ENCODE measurements at regions not wholly inside any gene's neighbourhood (a gene's known extent, or its start where the extent isn't known, plus 50 kb on each side); places are given as distances from the start of the nearest gene placed in this dataset.
"Not testable (repeated sequence)": the region's sequence is repeated elsewhere in the genome, so short reads cannot be mapped to it uniquely, and the experiment has no call there.

DNA sequence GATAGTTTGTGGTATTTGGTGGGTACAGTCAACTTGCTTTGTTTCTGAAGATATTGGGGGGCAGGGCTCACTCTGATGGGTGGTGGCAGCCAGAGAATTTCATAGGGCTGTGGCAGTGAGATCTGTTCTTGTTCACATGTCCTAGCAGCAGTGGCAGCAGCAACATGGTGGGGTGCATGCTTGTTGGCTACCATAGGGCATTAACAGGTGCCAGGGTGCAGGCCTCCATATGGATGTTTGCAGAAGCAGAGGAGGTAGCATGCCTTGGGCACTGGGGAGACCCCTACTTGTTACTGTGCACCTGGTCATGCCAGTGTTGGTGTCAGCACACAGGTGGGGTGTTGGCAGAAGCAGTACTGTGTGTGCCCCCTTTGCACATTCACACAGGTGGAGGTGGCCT lies 96.3 kb upstream of the ZC4H2 start:
- H3K4me3 ChIP-seq: no peak overlapping the region
- H3K27ac ChIP-seq: no peak overlapping the region
- H3K36me3 ChIP-seq: peaks cover 5 to 13% (median 12%) of the 10 kb centered on the region in 3 donors
- DNase-seq: no peak
- H3K4me1 ChIP-seq: no peaks in the 10 kb centered on the region
- H3K9me3 ChIP-seq: peaks cover 0 to 20% (median 18%) of the 10 kb centered on the region in 3 donors
- TF ChIP-seq, protein P1, sequence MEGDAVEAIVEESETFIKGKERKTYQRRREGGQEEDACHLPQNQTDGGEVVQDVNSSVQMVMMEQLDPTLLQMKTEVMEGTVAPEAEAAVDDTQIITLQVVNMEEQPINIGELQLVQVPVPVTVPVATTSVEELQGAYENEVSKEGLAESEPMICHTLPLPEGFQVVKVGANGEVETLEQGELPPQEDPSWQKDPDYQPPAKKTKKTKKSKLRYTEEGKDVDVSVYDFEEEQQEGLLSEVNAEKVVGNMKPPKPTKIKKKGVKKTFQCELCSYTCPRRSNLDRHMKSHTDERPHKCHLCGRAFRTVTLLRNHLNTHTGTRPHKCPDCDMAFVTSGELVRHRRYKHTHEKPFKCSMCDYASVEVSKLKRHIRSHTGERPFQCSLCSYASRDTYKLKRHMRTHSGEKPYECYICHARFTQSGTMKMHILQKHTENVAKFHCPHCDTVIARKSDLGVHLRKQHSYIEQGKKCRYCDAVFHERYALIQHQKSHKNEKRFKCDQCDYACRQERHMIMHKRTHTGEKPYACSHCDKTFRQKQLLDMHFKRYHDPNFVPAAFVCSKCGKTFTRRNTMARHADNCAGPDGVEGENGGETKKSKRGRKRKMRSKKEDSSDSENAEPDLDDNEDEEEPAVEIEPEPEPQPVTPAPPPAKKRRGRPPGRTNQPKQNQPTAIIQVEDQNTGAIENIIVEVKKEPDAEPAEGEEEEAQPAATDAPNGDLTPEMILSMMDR (IDR thresholded peaks at IDR 0.05): no peak
- intact Hi-C loops (cut with DNase I; ENCODE audit: low total_unique reads): loop anchor here (10.0 kb wide), 1 partner anchor 1042 kb away; no protein-coding TSS in a partner anchor
- no peaks in the 10 kb centered on the region for H3K27me3 ChIP-seq

DNA sequence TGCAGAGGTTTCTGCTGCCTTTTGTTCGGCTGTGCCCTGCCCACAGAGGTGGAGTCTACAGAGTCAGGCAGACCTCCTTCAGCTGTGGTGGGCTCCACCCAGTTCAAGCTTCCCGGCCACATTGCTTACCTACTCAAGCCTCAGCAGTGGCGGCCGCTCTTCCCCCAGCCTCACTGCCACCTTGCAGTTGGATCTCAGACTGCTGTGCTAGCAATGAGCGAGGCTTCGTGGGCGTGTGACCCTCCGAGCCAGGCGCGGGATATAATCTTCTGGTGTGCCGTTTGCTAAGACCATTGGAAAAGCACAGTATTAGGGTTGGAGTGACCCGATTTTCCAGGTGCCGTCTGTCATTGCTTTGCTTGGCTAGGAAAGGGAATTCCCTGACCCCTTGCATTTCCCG lies 82.4 kb upstream of the ZC4H2 start:
- H3K36me3 ChIP-seq: peaks cover 0 to 15% (median 4%) of the 10 kb centered on the region in 3 donors
- H3K4me1 ChIP-seq; H3K27me3 ChIP-seq; H3K4me3 ChIP-seq; DNase-seq; H3K27ac ChIP-seq; intact Hi-C loops (cut with DNase I; ENCODE audit: low total_unique reads): not testable (repeated sequence)
- peaks cover 0 to 16% (median 12%) of the 10 kb centered on the region in 3 donors for H3K9me3 ChIP-seq

DNA sequence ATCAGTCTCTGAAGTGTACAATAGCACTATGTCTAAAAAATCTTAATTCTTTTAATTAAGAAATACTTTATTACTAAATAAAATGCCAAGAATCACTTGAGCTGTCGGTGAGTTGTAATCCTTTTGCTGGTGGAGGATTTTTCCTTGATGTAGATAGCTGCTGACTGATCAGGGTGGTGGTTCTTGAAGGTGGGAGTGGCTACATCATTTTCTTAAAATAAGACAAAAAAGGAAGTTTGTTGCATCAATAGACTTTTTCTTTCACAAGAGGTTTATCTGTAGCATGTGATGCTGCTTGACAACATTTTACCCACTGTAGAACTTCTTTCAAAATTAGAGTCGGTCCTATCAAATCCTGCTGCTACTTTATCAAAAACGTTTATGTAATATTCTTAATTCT lies 68.8 kb upstream of the ZC4H2 start:
- H3K4me3 ChIP-seq: no peak overlapping the region
- intact Hi-C loops (cut with DNase I; ENCODE audit: low total_unique reads): no loop called here
- H3K27me3 ChIP-seq: no peaks in the 10 kb centered on the region
- peaks cover 0 to 19% (median 6%) of the 10 kb centered on the region in 3 donors for H3K9me3 ChIP-seq
- H3K36me3 ChIP-seq: no peaks in the 10 kb centered on the region
- DNase-seq: no peak
- no peak overlapping the region for H3K27ac ChIP-seq
- TF ChIP-seq, protein P1 (IDR thresholded peaks at IDR 0.05): no peak
- H3K4me1 ChIP-seq: no peaks in the 10 kb centered on the region

DNA sequence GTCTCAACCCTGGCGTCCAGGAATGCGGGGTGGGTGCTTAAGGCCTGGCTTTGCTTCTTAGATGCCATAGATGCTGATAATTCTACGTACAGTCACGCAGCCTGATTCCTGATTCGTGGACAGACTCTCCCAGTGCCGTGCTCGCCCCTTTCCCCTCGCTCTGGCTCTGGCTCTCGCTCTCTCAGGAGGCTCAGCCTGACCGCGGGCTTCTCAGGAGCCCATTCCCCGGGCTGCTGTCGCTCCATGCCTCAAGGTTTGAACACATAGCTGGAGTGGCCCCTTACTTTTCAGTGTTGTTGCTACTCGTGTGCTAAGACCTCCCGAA lies 59.2 kb upstream of the ZC4H2 start:
- Histone ChIP-seq H3K27me3 (no peaks in the 10 kb centered on the region), H3K36me3 (no peaks in the 10 kb centered on the region), H3K4me1 (peaks cover 0 to 8% (median 0%) of the 10 kb centered on the region in 4 donors), H3K4me3 (peak overlapping the region; percentile 70 to 81), H3K9me3 (no peaks in the 10 kb centered on the region), H3K27ac (peak overlapping the region; percentile 89 to 92)
- TF ChIP-seq, protein P1 (IDR thresholded peaks at IDR 0.05): no peak
- intact Hi-C loops (cut with DNase I; ENCODE audit: low total_unique reads): no loop called here
- DNase-seq: peak; percentile 20 to 60

DNA sequence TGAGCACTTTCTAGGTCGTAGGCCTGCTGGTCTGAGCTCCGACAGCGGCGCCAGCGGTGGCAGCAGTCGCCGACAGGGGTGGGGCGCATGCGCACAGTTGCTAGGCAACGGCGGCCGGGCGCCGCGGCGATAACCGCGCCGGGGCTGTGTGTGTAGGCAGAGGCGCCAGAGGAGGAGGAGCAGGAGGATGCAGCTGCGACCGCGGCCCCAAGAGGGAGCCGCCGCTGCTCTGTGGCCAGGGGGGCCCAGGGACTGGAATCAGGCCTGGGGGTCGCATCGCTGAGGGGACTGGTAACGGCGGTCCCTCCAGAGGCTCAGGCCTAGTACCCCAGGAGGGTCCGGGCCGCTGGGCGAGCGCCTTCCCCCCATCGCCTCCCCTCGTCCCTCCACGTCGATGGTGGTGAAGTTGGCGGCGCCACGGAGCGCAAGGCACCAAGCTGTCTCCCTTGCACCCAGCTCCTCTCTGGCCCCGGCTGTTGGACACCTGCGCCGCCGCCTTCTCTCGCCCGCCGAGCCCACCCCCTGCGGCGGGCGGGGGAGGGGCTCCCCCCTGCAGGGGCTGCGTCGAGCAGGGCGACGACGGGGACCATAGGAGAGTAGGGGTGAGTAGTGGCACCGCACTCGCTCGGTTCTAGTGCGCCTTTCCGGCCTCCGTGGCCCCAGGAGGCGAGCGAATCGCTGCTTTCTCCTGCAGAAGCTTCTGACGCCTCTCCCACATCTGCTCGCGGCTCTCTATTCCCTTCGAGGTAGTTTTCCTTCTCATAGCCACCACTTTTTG lies 58.6 kb upstream of the ZC4H2 start, which contains the start of gene ZC3H12B:
Gene ZC3H12B (plus strand): TSS at position 159 of the 778 bp plus-strand sequence.
- TF ChIP-seq, protein P1 (IDR thresholded peaks at IDR 0.05): peak; percentile 41 to 61
- Histone ChIP-seq H3K27me3 (no peaks in the 10 kb centered on the region), H3K27ac (peak within 1 kb of the TSS; percentile 89 to 92), H3K4me3 (peak within 1 kb of the TSS; percentile 70 to 81), H3K9me3 (no peaks in the 10 kb centered on the region), H3K36me3 (no peaks in the 10 kb centered on the region), H3K4me1 (peaks cover 0 to 8% (median 0%) of the 10 kb centered on the region in 4 donors)
- intact Hi-C loops (cut with DNase I; ENCODE audit: low total_unique reads): no loop called here
- peak; percentile 42 to 81 for DNase-seq

DNA sequence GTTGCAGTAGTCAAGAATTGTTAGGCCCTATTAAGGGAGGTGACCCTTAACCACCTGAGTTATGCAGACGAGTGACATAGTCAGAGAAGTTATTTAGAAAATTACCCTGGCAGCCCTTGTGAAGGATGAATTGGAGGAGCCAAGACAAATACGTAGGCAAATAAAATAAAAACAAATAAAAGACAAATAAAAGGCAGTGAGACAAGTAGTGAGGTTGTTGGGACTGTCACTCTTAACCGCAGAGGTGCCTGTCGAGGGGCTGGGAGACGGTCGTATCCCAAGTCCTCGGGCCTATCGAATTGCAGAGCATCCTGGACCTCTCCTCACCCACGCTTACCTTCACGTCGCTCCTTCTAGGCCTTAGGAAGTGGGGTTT lies 58.0 kb upstream of the ZC4H2 start:
- intact Hi-C loops (cut with DNase I; ENCODE audit: low total_unique reads): no loop called here
- Histone ChIP-seq H3K27ac (peak overlapping the region; percentile 89 to 92), H3K9me3 (no peaks in the 10 kb centered on the region), H3K36me3 (no peaks in the 10 kb centered on the region), H3K4me1 (peaks cover 0 to 8% (median 0%) of the 10 kb centered on the region in 4 donors), H3K4me3 (peak overlapping the region; percentile 70 to 81), H3K27me3 (no peaks in the 10 kb centered on the region)
- TF ChIP-seq, protein P1 (IDR thresholded peaks at IDR 0.05): no peak
- DNase-seq: no peak
